ENCODE measurements at regions not wholly inside any gene's neighbourhood (a gene's known extent, or its start where the extent isn't known, plus 50 kb on each side); places are given as distances from the start of the nearest gene placed in this dataset.

DNA sequence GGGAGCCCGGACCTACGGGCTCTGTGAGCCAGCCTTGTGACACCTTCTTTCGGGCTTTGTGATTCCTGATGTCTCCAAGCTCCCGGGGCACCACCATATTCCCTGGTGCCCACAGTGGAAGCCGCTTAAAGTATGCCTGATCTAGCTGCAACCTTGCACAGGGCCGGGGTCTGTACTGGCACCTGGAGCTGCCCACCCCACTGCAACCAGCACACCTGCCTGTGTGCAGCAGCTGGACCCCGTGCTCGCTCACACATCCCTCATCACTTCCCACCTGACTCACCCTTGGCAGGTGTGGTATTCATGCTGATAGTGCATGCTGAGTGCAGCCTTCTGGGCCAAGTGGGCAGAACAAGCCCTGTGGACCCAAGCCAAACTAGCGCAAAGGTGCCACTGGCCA is 1981.1 kb upstream of the PCDH20 start:
- TF ChIP-seq YY1 (IDR thresholded peaks at IDR 0.05; ENCODE audit: low read depth): no peak
- TF ChIP-seq CEBPB (IDR thresholded peaks at IDR 0.05): no peak
- TF ChIP-seq, protein P1, sequence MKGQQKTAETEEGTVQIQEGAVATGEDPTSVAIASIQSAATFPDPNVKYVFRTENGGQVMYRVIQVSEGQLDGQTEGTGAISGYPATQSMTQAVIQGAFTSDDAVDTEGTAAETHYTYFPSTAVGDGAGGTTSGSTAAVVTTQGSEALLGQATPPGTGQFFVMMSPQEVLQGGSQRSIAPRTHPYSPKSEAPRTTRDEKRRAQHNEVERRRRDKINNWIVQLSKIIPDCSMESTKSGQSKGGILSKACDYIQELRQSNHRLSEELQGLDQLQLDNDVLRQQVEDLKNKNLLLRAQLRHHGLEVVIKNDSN (IDR thresholded peaks at IDR 0.05): peak; percentile 44; the same call in 1 of the 2 replicates
- no peak for TF ChIP-seq CREB1 (IDR thresholded peaks at IDR 0.05; ENCODE audit: low read depth)
- peak; percentile 59; the same call in 1 of the 2 replicates for TF ChIP-seq EP300 (IDR thresholded peaks at IDR 0.05; ENCODE audit: borderline replicate concordance)
- no peak for TF ChIP-seq FOXM1 (IDR thresholded peaks at IDR 0.05; ENCODE audit: borderline replicate concordance, low read depth)
- peak; percentile 40; the same call in 1 of the 2 replicates for TF ChIP-seq TEAD4 (IDR thresholded peaks at IDR 0.05)
- TF ChIP-seq, protein P2, sequence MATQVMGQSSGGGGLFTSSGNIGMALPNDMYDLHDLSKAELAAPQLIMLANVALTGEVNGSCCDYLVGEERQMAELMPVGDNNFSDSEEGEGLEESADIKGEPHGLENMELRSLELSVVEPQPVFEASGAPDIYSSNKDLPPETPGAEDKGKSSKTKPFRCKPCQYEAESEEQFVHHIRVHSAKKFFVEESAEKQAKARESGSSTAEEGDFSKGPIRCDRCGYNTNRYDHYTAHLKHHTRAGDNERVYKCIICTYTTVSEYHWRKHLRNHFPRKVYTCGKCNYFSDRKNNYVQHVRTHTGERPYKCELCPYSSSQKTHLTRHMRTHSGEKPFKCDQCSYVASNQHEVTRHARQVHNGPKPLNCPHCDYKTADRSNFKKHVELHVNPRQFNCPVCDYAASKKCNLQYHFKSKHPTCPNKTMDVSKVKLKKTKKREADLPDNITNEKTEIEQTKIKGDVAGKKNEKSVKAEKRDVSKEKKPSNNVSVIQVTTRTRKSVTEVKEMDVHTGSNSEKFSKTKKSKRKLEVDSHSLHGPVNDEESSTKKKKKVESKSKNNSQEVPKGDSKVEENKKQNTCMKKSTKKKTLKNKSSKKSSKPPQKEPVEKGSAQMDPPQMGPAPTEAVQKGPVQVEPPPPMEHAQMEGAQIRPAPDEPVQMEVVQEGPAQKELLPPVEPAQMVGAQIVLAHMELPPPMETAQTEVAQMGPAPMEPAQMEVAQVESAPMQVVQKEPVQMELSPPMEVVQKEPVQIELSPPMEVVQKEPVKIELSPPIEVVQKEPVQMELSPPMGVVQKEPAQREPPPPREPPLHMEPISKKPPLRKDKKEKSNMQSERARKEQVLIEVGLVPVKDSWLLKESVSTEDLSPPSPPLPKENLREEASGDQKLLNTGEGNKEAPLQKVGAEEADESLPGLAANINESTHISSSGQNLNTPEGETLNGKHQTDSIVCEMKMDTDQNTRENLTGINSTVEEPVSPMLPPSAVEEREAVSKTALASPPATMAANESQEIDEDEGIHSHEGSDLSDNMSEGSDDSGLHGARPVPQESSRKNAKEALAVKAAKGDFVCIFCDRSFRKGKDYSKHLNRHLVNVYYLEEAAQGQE (IDR thresholded peaks at IDR 0.05; ENCODE audit: low read depth): no peak
- peak; percentile 88 for TF ChIP-seq NFIC (IDR thresholded peaks at IDR 0.05)
- TF ChIP-seq, protein P3, sequence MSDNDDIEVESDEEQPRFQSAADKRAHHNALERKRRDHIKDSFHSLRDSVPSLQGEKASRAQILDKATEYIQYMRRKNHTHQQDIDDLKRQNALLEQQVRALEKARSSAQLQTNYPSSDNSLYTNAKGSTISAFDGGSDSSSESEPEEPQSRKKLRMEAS (IDR thresholded peaks at IDR 0.05): no peak
- peak; percentile 73 for TF ChIP-seq TCF12 (IDR thresholded peaks at IDR 0.05; ENCODE audit: low read depth)

DNA sequence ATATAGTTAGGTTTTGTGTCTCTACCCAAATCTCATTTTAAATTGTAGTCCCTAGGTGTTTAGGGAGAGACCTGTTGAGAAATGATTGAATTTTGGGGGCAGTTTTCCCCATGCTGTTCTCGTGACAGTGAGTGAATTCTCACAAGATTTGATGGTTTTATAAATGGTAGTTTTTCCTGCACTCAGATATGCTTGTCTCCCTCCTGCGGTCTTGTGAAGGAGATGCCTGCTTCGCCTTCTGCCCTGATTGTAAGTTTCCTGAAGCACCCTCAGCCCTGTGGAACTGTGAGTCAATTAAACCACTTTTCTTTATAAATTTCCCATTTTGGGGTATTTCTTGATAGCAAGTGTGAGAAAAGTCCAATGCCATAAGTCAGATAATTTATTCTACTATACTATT is 1977.5 kb upstream of the PCDH20 start:
- TF ChIP-seq CEBPB (IDR thresholded peaks at IDR 0.05): no peak
- TF ChIP-seq NFIC (IDR thresholded peaks at IDR 0.05): no peak
- TF ChIP-seq, protein P3 (IDR thresholded peaks at IDR 0.05): no peak

DNA sequence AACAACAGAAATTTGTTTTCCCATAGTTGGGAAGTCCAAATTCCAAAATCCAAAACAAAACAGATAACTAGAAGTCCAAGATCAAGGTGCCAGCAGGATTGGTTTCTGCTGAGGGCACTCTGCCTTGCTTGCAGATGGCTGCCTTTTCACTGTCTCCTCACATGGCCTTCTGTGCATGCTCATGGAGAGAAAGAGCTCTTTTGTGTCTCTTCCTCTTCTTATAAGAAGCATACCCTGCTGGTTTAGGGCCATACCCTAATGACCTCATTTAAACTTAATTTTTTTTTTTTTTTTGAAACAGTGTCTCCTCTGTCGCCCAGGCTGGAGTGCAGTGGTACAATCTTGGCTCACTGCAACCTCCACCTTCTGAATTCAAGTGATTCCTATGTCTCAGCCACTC is 1974.1 kb upstream of the PCDH20 start:
- TF ChIP-seq FOXM1 (IDR thresholded peaks at IDR 0.05; ENCODE audit: borderline replicate concordance, low read depth): no peak
- TF ChIP-seq ZBTB7A (IDR thresholded peaks at IDR 0.05; ENCODE audit: low read depth): no peak
- no peak for TF ChIP-seq EP300 (IDR thresholded peaks at IDR 0.05; ENCODE audit: borderline replicate concordance)
- TF ChIP-seq, protein P1 (IDR thresholded peaks at IDR 0.05): no peak
- TF ChIP-seq EGR1 (IDR thresholded peaks at IDR 0.05): no peak
- TF ChIP-seq YY1 (IDR thresholded peaks at IDR 0.05; ENCODE audit: low read depth): no peak

DNA sequence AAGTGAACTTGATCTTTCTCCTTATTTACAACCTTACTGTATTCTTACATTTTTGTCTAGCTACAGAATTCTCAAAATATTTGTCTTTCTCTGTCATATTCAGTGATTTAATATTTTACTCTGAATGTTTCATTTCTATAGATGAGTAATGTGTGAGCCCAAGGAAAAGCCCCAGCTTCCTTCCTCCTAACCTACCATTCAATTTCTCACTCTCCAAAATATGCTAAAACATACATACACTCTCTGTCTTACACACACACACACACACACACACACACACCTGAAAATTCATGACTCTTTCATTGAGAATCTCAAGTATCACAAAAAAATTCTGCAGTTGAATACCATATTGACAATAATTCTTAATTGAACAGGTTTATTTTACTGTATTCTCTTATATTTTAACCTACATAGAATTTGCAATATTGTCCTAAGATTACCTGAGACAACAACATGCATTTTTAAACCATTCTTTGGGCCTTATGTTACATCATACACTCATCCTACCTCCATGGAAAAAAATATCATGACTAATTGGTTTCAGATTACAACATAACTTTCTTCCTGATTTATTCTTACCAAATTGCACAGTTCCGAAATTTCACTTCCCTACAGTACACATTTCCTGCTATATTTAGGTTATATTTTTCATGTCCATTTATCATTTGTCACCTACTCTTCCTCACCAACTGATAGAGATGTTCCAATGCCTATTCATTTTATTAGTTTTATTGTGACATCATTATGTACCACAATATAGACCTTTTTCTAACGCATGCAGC is 1965.6 kb upstream of the PCDH20 start:
- no peak for TF ChIP-seq NFIC (IDR thresholded peaks at IDR 0.05)
- no peak for TF ChIP-seq FOXM1 (IDR thresholded peaks at IDR 0.05; ENCODE audit: borderline replicate concordance, low read depth)
- TF ChIP-seq TEAD4 (IDR thresholded peaks at IDR 0.05): no peak
- TF ChIP-seq EGR1 (IDR thresholded peaks at IDR 0.05): no peak
- no peak for TF ChIP-seq ZBTB7A (IDR thresholded peaks at IDR 0.05; ENCODE audit: low read depth)
- TF ChIP-seq TCF12 (IDR thresholded peaks at IDR 0.05; ENCODE audit: low read depth): no peak
- no peak for TF ChIP-seq CEBPB (IDR thresholded peaks at IDR 0.05)
- TF ChIP-seq TAF1 (IDR thresholded peaks at IDR 0.05; ENCODE audit: low read depth): no peak
- TF ChIP-seq RAD21 (IDR thresholded peaks at IDR 0.05; ENCODE audit: low read depth): no peak
- TF ChIP-seq CREB1 (IDR thresholded peaks at IDR 0.05; ENCODE audit: low read depth): no peak
- no peak for TF ChIP-seq YY1 (IDR thresholded peaks at IDR 0.05; ENCODE audit: low read depth)
- TF ChIP-seq, protein P3 (IDR thresholded peaks at IDR 0.05): no peak
- TF ChIP-seq, protein P2 (IDR thresholded peaks at IDR 0.05; ENCODE audit: low read depth): no peak
- TF ChIP-seq, protein P1 (IDR thresholded peaks at IDR 0.05): no peak
- TF ChIP-seq EP300 (IDR thresholded peaks at IDR 0.05; ENCODE audit: borderline replicate concordance): no peak

DNA sequence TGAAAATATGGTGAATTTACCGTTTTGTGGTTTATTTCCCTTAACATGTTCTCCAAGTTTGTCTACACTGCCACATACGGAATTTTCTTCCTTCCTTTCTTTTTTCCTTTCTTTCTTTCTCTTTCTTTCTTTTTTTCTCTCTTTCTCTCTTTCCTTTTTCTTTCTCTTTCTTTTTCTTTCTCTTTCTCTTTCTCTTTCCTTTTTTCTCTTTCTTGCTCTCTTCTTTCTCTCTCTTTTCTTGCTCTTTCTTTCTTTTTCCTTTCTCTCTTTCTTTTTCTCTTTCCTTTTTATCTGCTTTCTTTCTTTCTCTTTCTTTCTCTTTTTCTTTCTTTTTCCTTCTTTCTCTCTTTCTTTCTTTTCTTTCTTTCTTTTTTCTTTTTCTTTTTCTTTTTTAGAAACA is 1962.3 kb upstream of the PCDH20 start:
- no peak for TF ChIP-seq TAF1 (IDR thresholded peaks at IDR 0.05; ENCODE audit: low read depth)
- no peak for TF ChIP-seq FOXM1 (IDR thresholded peaks at IDR 0.05; ENCODE audit: borderline replicate concordance, low read depth)
- TF ChIP-seq, protein P3 (IDR thresholded peaks at IDR 0.05): no peak
- no peak for TF ChIP-seq TCF12 (IDR thresholded peaks at IDR 0.05; ENCODE audit: low read depth)
- TF ChIP-seq EGR1 (IDR thresholded peaks at IDR 0.05): no peak
- TF ChIP-seq NFIC (IDR thresholded peaks at IDR 0.05): no peak
- TF ChIP-seq CEBPB (IDR thresholded peaks at IDR 0.05): no peak
- TF ChIP-seq EP300 (IDR thresholded peaks at IDR 0.05; ENCODE audit: borderline replicate concordance): no peak
- no peak for TF ChIP-seq CREB1 (IDR thresholded peaks at IDR 0.05; ENCODE audit: low read depth)
- no peak for TF ChIP-seq RAD21 (IDR thresholded peaks at IDR 0.05; ENCODE audit: low read depth)
- no peak for TF ChIP-seq YY1 (IDR thresholded peaks at IDR 0.05; ENCODE audit: low read depth)
- TF ChIP-seq, protein P2 (IDR thresholded peaks at IDR 0.05; ENCODE audit: low read depth): no peak
- TF ChIP-seq, protein P1 (IDR thresholded peaks at IDR 0.05): no peak
- TF ChIP-seq ZBTB7A (IDR thresholded peaks at IDR 0.05; ENCODE audit: low read depth): no peak
- TF ChIP-seq TEAD4 (IDR thresholded peaks at IDR 0.05): no peak
